Dedifferentiated amniotic fluid mesenchymal stem cell (primary cell): ENCODE measurements at regions not wholly inside any gene's neighbourhood (a gene's known extent, or its start where the extent isn't known, plus 50 kb on each side); places are given as distances from the start of the nearest gene placed in this dataset.

Experiments used
- DNase-seq: peaks from one replicate; pipeline ENCODE4 v3.0.0-alpha.2; 2016; ENCODE audit errors: extremely low spot score

DNA sequence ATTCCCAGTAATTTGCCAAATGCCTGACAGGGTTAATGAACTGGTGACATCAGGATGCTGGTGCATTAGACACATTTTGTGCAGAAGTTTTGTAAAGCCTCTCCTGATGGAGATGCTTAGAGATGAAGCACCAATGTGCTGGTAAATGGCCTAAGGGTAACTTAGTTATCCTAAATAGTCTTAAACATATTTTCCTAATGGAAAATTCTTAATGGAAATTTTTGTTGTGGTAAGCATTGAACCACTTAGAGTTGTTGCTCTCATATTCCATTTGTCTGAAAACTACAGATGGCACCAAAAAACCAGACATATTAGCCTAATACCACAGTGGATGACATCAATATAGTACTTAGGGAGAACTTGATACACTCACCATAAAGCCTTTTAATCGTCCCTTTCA, 154.5 kb upstream of the ANK2 start:
- no peak for DNase-seq

DNA sequence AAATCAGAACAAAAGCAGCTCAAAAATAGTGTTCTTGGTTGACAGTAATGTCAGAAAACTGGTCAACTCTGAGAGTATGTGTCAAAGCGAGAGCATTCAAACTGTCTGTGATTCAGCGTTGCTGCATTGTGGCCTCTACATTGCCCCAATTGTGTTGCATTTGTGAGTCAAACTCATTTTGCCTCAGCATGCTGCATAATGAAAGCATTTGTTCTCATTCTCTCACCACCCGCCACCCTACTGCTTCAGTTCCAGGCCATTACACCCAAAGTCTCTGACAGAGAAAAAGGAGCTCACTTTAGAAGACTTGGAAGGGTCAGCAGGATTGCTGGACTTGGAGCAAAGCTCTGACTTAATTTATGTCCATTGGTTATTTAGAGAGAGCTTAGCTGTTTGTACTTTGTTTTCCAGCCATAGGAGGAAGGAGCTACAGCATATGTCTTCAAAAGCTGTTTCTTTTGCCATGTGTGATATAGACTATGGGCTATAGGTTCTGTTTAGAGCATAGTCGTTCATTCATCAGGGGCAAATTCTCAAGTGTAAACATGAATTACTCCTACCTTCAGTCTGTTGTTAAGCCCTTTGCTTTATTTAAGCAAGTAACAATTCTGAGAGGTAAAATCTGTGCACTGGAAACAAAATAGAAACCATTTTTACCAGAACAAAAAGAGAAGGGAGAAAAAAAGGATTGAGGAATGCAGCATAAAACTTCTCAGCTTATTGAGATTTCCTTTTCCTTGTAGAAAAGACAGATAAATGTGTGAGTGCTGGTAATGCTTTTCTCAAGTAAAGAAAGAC, 153.4 kb upstream of the ANK2 start:
- DNase-seq = no peak

DNA sequence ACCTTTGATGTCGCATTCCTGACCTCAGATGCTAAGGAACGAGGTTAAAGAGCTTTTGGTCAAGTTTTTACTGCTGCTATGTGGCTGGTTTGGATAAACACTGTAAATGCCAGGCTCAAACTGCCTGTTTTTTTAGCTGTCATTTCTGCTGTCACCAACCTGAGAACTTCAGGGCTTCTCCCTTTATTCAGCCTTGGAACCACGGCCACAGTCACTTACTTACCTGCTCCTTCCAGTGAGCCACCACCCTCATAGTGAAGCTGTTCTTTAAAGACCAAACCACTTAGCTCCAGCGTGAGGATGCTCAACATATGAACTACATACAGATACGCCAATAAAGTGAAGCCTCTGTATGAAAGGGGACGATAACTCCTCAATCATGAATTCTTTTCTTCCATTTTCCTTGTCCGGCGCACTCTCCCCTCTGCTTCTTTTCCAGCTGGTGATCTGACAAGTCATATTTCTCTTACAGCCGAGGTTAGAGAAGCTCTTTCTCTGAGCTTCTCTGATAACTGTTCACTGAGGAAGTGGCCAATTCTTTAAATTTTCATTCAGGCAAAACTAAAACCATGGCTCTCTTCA, 152.8 kb upstream of the ANK2 start:
- no peak for DNase-seq

DNA sequence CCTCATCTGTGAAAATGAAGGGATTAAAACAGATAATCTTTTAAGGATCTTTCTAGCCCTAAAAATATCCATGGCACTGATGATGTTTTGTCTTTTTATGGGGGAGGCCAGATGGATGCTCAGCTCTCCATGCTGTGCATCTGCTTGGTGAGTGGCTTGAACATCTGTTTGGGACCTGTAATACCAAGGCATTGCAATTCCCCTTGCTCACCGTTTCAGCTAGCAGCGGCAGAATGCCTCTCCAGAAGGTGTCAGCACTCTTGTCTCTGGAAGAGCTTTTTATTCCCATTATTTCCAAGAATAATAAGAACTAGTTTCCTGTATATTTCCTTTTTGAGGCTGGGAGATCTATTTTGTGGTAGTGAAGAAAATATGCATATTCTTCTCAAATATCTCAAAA, 151.9 kb upstream of the ANK2 start:
- DNase-seq = no peak

DNA sequence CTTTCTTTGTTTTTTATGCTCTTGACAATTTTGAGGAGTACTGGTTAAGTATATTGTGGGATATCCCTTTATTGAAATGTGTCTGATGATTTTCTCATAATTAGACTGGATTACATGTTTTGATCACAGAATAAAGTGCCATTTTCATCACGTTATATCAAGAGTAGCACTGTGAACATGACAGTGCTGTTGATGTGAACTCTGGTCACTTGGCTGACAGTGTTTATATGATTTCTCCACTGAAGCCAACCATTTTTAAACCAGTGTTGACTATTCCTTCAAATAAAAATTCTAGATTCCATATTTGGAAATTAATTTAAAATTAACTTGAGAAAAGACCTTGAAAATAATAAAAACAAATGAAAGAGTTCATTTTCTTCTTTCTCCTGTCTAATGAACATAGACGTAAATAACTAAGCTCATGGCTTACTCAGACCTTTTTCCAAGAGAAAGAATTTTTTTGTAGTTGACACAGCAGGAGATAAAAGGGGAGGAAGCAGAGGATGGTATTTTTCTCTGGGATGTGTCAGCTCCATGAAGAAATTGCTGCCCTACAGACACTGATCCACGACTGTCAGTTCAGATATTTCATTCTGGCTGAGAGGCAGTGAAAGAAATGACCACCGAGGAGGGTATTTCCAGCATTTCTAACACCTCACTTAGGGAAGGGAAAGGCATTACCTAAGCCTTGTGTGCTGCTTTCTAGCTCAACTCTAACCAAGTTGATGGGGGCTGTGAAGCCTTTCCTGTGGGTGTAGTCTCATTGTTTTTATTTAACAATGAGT, 150.9 kb upstream of the ANK2 start:
- no peak for DNase-seq

DNA sequence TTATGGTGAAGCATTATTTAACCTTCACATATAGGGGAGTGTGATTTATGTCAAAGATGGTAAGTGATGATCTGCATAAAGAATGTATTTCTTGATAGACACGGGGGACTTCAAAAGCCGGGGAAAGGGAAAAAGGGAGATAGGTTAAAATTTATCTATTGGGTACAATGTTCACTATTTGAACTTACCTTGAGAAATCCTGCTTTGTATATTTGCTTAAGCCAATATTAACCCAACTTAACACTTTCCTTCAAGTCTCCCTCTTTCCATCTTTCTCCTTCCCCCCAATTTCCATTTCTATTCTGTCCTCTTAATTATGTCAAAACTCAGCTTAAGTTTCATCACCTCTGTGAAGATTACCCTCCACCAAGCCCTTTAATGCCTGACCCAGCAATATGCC, 149.0 kb upstream of the ANK2 start:
- no peak for DNase-seq

DNA sequence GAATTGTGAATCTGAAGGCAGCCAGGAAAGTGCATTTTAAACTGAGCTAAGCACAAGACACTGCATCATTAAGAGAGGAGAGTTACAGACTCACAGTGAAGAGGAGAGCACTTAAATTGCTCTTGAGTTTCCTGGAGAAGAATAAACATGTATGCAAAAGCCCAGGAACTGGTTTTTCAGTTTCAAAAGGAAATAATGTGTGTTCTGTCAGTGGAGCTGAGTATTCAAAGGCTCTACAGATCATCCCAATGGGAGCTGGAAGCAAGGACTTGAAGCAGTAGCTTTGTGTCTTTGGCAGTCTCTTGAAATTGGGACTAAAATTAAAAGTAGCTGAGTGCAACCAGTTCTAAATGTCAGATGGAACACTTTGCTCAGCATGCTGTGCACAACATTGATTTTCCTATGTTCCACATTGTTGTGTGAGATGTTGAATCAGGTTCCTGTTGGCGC, 147.5 kb upstream of the ANK2 start:
- DNase-seq = no peak

DNA sequence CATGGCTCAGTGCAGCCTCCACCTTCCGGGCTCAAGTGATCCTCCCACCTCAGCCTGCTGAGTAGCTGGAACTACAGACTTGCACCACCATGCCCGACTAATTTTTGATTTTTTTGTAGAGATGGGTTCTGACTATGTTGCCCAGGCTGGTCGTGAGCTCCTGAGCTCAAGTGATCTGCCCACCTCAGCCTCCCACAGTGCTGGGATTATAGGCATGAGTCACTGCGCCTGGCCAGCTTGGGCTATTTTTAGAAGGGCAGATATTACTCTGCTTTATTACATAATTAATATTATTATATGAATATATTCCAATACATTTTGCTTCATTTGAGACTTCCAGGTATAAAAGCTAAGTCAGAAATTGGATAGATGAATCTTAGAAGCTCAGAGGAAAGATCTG, 143.7 kb upstream of the ANK2 start:
- DNase-seq = no peak

DNA sequence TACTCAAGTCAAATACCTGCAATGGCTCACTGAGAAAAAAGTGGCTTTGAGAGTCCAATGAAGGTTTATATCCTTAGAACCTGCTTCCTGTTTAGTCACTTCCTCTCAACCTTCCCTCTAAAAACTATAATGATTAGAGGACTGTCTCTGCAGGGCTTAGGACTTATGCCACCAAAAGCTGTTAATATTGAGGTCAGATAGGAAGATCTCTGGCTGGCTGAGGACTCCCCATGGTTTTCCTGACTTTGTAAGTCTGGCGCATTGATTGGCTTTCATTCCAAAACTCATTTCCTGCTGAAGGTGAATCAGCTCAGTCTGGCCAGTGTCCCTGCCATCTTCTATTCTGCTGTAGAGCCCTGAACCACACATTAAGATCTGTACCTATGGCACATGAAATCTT, 140.9 kb upstream of the ANK2 start:
- DNase-seq = no peak

DNA sequence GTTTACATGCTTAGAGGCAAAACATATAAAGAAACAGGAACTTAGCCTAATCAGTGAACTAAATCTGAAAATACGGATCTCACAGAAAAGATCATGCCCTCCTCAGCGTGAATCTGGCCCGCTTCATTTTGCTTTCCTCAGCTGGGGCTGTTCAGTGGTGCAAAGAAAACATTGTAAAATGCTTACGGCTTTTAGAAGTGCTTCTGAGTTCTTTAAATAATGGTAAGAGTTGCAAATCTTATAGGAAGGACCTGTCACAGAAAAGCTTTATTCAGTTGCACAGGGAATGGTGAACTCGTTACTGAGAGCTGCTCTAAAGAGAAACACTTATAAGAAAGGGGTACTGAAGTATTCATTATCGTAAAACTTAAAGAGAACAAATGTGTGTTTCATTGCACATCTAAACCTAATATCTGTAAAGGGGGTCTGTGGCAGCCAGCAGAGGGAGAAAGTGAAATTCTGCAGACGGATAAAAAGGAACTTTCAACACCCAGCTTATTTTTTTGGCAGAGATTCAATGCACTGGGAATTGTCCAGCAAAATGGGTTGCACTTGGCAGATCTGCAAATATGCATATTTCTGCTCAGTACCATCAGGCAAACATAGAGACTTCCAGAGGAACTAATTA, 139.2 kb upstream of the ANK2 start:
- DNase-seq = peak; percentile 74

DNA sequence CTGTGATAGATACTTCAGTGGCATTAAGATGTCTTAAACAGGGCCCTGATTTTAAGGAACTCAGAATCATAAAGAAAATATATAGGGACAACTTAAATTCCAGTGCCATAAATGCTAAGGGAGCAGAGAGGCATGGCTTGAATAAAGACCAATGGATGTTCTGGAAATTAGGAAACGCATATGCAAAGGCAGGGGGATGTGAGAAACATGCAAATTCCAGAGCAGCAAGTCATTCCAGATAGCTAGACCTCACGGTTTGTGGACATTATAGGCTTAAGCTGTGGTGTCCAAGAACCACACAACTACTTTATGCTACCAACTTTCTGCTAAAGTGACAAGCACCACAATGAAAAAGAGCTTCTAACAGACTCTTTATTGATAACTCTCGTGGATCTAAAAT, 132.6 kb upstream of the ANK2 start:
- DNase-seq = no peak

DNA sequence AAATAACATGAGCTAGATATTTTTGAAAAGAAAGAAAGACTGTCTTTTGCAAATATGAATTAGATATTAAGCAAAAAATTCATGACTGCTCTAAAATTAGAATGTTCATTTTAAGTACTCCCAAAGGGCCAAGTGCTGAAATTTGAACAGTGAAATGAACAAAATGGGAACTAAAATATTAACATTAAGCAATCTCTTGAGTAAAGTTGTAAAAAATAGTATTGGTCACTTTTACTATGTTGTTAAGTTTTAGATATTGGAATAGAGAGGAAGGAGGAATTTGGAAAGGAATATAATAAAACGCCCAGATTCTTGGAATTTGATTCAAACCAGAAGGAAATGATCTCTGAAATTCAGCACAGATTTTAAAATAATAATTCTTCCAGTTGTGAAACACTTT, 125.9 kb upstream of the ANK2 start:
- no peak for DNase-seq

DNA sequence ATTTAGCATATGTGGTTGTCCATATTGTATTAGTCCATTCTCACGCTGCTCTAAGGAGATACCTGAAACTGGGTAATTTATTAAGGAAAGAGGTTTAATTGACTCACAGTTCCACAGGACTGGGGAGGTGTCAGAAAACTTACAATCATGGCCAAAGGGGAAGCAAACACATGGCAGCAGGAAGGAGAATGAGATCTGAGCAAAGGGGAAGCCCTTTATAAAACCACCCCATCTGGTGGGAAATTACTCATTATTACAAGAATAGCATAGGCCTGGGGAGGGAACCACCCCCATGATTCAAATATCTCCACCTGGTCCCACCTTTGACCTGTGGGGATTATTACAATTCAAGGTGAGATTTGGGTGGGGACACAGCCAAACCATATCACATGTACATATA, 122.6 kb upstream of the ANK2 start:
- DNase-seq = no peak

DNA sequence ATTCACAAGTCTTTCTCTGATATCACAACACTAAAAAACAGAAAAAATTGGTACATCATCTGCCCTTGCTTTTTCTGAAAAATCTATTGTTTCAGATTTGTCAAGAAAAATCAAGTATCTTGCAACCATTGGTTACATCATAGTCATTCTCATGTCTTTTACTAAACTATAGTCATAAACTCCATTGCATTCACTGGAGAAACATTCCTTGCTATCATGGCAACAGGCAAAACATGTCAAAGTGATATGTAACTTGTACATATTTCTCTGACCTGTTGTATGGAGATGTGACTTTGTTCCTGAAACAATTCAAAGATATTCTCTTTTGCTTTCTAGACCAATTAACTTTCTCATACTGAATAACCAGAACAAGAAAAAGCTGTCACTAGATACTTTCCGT, 121.9 kb upstream of the ANK2 start:
- no peak for DNase-seq

DNA sequence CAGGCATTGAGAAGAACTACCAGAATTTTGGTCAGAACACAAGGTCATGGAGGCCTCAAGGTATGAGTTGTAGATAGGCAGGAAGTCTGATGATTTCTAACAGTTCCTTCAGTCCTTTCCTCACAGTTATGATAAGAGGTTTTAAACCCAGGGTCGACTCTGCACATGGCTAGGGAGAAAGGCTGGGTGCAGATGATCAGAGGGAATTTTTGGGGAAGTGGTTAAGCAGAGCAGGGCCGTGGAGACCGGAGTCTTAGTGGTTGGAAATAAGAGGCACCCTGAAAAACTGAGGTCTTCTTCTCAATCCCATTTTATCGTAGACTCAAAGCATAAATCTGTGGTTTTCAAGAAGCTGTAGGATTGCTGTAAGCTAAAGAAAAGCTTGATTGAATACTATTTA, 118.5 kb upstream of the ANK2 start:
- DNase-seq = no peak

DNA sequence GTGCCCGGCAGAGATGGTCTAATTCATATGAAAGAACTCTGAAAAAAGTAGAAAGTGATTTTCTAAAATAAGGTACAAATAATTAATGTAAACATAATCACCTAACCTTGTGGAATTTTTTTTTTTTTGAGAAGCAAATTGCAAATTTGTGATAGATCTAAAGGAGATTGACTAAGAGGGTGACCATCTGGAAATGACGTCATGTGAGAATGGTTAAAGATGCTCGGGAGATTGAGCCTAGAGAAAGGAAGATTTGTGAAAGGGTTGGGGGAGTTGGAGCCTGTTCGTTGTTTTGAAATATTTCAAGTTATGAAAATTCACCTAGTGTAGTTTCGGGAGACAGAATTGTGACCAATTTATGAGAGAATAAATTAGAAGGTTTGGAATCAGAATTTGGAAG, 115.7 kb upstream of the ANK2 start:
- no peak for DNase-seq

DNA sequence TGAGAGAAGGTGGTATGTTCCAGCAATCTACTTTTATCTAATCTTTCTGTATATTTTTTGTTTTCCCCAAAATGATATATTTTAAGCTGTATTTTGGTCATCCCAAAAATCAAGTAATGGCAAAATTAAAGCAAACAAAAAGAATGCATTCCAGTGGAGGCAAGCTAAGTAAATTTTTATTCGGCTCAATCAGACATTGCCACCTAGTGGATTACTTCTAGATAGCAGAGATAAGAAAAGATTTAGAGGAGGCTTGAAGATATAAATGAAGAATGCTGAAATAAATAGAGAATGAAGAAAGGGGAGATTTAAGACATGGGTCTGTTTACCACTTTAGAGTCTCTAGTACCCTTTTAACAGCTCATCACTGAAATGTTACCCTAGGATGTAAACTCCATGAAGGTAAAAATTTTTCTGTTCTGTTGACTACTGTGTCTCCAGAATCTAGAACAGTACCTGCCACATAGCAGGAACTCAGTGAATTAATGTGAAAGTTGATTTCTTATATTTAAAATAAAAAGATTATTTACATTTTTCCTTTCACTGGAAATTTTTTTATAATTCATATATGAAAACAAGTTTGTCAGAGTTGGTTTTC, 110.9 kb upstream of the ANK2 start:
- peak; percentile 85 for DNase-seq

DNA sequence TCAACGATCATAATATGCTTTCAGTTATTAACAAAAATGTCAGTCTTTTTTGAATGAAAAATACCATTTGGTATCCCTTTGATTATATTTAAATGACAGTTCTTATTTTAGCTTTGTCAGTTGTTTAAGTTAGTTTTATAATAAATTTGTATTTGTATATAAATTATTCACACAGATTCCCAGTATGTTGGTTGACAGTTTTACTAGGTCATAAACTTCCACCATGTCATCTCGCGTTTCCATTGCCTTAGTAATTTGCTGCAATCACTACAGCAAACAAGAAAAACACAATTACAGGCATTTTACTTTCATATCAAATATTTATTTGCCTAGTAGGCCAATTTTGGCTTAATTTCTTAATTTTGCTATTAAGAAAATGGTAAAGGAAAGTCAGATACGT, 109.6 kb upstream of the ANK2 start:
- DNase-seq = no peak

DNA sequence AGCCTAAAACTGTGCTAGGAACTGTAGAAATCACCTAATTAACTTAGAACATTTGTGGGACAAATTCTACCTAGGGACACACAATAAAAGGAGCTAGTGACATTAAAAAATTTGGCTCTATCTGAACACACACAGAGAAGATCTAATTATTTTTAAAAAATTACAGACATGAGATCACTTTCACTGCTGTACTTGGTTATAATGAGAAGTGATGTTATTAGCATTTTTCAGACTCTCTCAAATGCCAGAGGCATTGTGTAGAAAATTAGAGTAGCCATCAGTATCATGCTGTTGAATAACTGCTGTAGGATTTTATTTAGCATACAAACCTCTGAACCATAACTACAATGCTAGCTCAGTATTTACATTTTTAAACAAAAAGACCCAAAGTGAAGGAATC, 109.1 kb upstream of the ANK2 start:
- DNase-seq = no peak

DNA sequence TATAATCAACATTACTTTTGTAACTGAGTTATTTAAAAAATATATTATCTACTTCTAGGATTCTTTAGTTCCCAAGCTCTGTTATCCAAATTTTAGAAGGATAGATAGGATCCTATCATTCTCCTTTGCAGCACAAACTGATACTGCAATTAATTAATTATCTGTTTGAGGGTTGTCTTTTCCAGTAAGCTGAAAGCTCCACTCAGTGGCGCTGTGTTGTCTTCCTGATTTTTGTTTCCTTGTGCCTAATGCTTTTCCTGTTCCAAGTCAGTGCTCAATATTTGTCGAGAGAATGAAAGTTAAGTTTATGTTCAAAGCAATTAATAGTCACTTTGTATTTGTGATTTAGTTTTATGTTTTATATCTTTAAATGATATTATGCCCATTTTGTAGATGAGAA, 107.4 kb upstream of the ANK2 start:
- no peak for DNase-seq

DNA sequence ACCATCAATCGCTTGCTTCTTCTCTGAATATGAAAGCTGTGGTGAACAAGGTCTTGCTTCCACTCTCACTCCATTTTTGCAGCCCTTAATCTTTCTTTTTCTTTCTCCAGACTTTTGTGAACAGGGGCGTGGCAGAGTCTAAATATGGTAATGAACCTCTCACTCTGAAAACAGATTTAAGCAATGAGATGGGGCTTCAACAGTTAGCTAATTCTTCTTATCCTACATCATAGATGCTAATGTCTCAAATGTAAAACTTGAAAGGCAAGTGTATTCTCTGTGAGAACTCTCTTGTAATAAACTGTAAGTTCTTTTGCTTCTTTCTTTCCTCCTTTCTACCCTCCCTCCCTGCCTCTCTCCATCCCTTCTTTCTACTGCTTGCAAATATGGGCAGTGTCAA, 106.5 kb upstream of the ANK2 start:
- no peak for DNase-seq

DNA sequence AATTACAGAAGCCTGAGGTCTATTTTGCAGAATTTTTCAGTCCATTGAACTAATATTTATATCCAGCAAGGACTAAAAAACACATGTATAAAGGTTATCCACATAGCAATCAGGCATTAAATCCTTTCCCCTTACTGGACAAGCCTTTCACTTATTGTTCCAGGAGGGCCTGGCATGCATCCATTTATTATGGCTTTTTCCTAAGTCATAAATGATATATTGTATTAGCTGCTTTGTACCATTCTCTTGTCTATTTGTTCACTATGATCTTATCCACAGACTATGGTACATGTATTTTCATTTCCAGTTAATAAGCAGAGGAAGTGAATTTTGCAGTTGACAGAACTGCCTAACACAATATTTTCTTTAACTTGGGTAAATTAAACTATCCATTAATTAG, 105.4 kb upstream of the ANK2 start:
- no peak for DNase-seq
